Caco-2 (cell line): ENCODE measurements at regions not wholly inside any gene's neighbourhood (a gene's known extent, or its start where the extent isn't known, plus 50 kb on each side); places are given as distances from the start of the nearest gene placed in this dataset.
"Not testable (repeated sequence)": the region's sequence is repeated elsewhere in the genome, so short reads cannot be mapped to it uniquely, and the experiment has no call there.

Experiments
- BruUV-seq: library from RNA; stranded (reverse); fragments of 400-500 nt; replicated peaks from 2 replicates; lab custom pipeline; 2021; lab: Mats Ljungman, UMichigan
- CTCF ChIA-PET: fragments of 300-600 bp; sonication (Branson Sonifier 250); formaldehyde crosslinking; loops from one replicate; lab custom pipeline; 2022; ENCODE audit warnings: antibody characterized with exemption; lab: Charles Lee
- POLR2A ChIA-PET: fragments of 300-600 bp; sonication (Branson Sonifier 250); formaldehyde crosslinking; loops from one replicate; lab custom pipeline; 2022; ENCODE audit warnings: antibody characterized with exemption; lab: Charles Lee
- DNase-seq, 2 experiments: peaks; one replicate each; pipeline versions ENCODE4 v3.0.0 to v3.0.0-alpha.2; 2020 to 2022
- H3K27me3 ChIP-seq: replicated peaks from 2 replicates; pipeline ENCODE4 v1.6.0; 2011; ENCODE audit warnings: low read length; ENCODE audit not compliant: control insufficient read depth, insufficient read depth
- H3K36me3 ChIP-seq: 2 replicates; pipeline ENCODE4 v1.5.1; 2011; ENCODE audit warnings: low read length; ENCODE audit not compliant: control insufficient read depth, insufficient read depth
- H3K4me1 ChIP-seq: fragments of 250-450 bp; sonication (Bioruptor Pico); 2 replicates; pipeline ENCODE4 v1.5.1; 2020; ENCODE audit warnings: mild to moderate bottlenecking
- H3K4me3 ChIP-seq: 2 replicates; pipeline ENCODE4 v1.5.1; 2011; ENCODE audit warnings: low read depth, mild to moderate bottlenecking, control low read depth, low read length
- H3K9me3 ChIP-seq: fragments of 250-450 bp; sonication (Bioruptor Pico); 2 replicates; pipeline ENCODE4 v1.5.1; 2020; ENCODE audit warnings: mild to moderate bottlenecking, moderate library complexity
- H3K27ac Mint-ChIP-seq: one replicate; pipeline ENCODE4 v1.8.0; 2022; ENCODE audit warnings: mixed read lengths; ENCODE audit not compliant: unreplicated experiment
- H3K27me3 Mint-ChIP-seq: one replicate; pipeline ENCODE4 v1.8.0; 2022; ENCODE audit warnings: mixed read lengths; ENCODE audit not compliant: insufficient read depth, unreplicated experiment
- H3K36me3 Mint-ChIP-seq: one replicate; pipeline ENCODE4 v1.8.0; 2022; ENCODE audit warnings: mild to moderate bottlenecking, mixed read lengths; ENCODE audit not compliant: insufficient read depth, unreplicated experiment
- H3K4me1 Mint-ChIP-seq: one replicate; pipeline ENCODE4 v1.8.0; 2022; ENCODE audit warnings: low read depth, mixed read lengths; ENCODE audit not compliant: unreplicated experiment
- H3K4me3 Mint-ChIP-seq: one replicate; pipeline ENCODE4 v1.8.0; 2022; ENCODE audit warnings: mild to moderate bottlenecking, moderate library complexity, mixed read lengths; ENCODE audit not compliant: unreplicated experiment
- H3K9me3 Mint-ChIP-seq: one replicate; pipeline ENCODE4 v1.8.0; 2022; ENCODE audit warnings: mixed read lengths; ENCODE audit not compliant: unreplicated experiment
- CTCF ChIP-seq, 2 experiments: fragments of 200-600 bp in 1 of 2; IDR thresholded peaks; 1 replicate in 1 of 2; 2 replicates in 1 of 2; pipeline versions ENCODE4 v1.5.1 to v1.8.0; 2011 to 2022; ENCODE audit warnings: antibody characterized with exemption in 1 of 2, control low read depth in 1 of 2, inconsistent platforms in 1 of 2, low read depth in 1 of 2, low read length in 1 of 2, mild to moderate bottlenecking in 1 of 2, moderate library complexity in 1 of 2; ENCODE audit not compliant: insufficient read depth in 1 of 2, severe bottlenecking in 1 of 2, unreplicated experiment in 1 of 2
- intact Hi-C: fragments of 100-400 bp; cut with micrococcal nuclease; formaldehyde crosslinking; loops from one replicate; pipeline ENCODE4 v1.10.0; 2022; ENCODE audit not compliant: unreplicated experiment

- Mint-ChIP-seq H3K9me3 (no peaks in the 10 kb centered on the region), H3K4me3 (no peak overlapping the region), H3K27ac (no peak overlapping the region), H3K4me1 (no peaks in the 10 kb centered on the region), H3K36me3 (no peaks in the 10 kb centered on the region), H3K27me3 (no peaks in the 10 kb centered on the region)
- ChIA-PET CTCF (no interaction called here), POLR2A (no interaction called here)
- no peaks in the 10 kb centered on the region for H3K4me1 ChIP-seq
- no peaks in the 10 kb centered on the region for H3K27me3 ChIP-seq
- intact Hi-C loops, result no loop called here
- H3K4me3 ChIP-seq, result no peak overlapping the region
- no peaks in the 10 kb centered on the region for H3K9me3 ChIP-seq
- no peak for TF ChIP-seq CTCF (IDR thresholded peaks at IDR 0.05; ENCODE audit: insufficient read depth in 1 of 2, low read depth in 1 of 2, low read length in 1 of 2, severe bottlenecking in 1 of 2, unreplicated experiment in 1 of 2)
- no peak for DNase-seq
- H3K36me3 ChIP-seq, result no peaks in the 10 kb centered on the region
- no TSS peak for BruUV-seq
Measured at GRCh38 chr5:90251447-90251846, 158.1 kb downstream of the CETN3 start.

DNA sequence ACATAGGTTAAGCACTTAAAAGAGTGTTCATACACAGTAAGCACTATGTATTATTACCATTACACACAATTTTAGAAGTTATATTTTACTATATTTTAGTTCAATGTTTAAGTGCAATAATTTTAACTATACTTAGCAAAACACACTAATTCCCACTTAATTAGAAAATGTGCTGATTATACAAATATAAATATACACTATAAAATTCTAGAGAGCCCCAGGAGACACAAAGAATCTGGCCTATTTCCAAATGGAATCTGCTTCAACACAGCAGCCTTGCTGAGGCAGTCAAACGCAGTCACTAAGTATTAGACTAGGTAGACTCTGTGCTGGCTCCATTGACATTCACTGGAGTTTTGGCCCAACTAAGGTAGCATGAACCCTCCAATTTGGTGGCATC lies 160.9 kb downstream of the CETN3 start:
- H3K36me3 ChIP-seq, result no peaks in the 10 kb centered on the region
- no peaks in the 10 kb centered on the region for H3K27me3 Mint-ChIP-seq
- no peak overlapping the region for H3K4me3 ChIP-seq
- no peak overlapping the region for H3K4me3 Mint-ChIP-seq
- no peaks in the 10 kb centered on the region for H3K4me1 Mint-ChIP-seq
- no peaks in the 10 kb centered on the region for H3K36me3 Mint-ChIP-seq
- no TSS peak for BruUV-seq
- H3K9me3 ChIP-seq, result no peaks in the 10 kb centered on the region
- H3K27ac Mint-ChIP-seq, result no peak overlapping the region
- ChIA-PET POLR2A (no interaction called here), CTCF (no interaction called here)
- DNase-seq, result no peak
- H3K9me3 Mint-ChIP-seq, result no peaks in the 10 kb centered on the region
- TF ChIP-seq CTCF (IDR thresholded peaks at IDR 0.05; ENCODE audit: insufficient read depth in 1 of 2, low read depth in 1 of 2, low read length in 1 of 2, severe bottlenecking in 1 of 2, unreplicated experiment in 1 of 2), result no peak
- no peaks in the 10 kb centered on the region for H3K27me3 ChIP-seq
- intact Hi-C loops, result no loop called here
- no peaks in the 10 kb centered on the region for H3K4me1 ChIP-seq

- H3K36me3 ChIP-seq, H3K9me3 Mint-ChIP-seq, H3K27me3 Mint-ChIP-seq, H3K4me3 Mint-ChIP-seq, intact Hi-C loops, H3K36me3 Mint-ChIP-seq, DNase-seq, H3K27ac Mint-ChIP-seq, H3K9me3 ChIP-seq, POLR2A ChIA-PET, H3K27me3 ChIP-seq, H3K4me3 ChIP-seq, H3K4me1 Mint-ChIP-seq, CTCF ChIA-PET, BruUV-seq, H3K4me1 ChIP-seq: not testable (repeated sequence)
Measured at GRCh38 chr5:90243848-90244247, 165.7 kb downstream of the CETN3 start.

GRCh38 chr5:90233476-90233875 lies 176.1 kb downstream of the CETN3 start:
- Mint-ChIP-seq H3K36me3 (no peaks in the 10 kb centered on the region), H3K27me3 (no peaks in the 10 kb centered on the region), H3K4me1 (no peaks in the 10 kb centered on the region), H3K9me3 (no peaks in the 10 kb centered on the region), H3K27ac (no peak overlapping the region), H3K4me3 (no peak overlapping the region)
- no peak for DNase-seq
- no peaks in the 10 kb centered on the region for H3K36me3 ChIP-seq
- ChIA-PET POLR2A (no interaction called here), CTCF (no interaction called here)
- no peaks in the 10 kb centered on the region for H3K9me3 ChIP-seq
- BruUV-seq, result no TSS peak
- H3K4me1 ChIP-seq, result no peaks in the 10 kb centered on the region
- no peak for TF ChIP-seq CTCF (IDR thresholded peaks at IDR 0.05; ENCODE audit: insufficient read depth in 1 of 2, low read depth in 1 of 2, low read length in 1 of 2, severe bottlenecking in 1 of 2, unreplicated experiment in 1 of 2)
- no peaks in the 10 kb centered on the region for H3K27me3 ChIP-seq
- intact Hi-C loops, result no loop called here
- H3K4me3 ChIP-seq, result no peak overlapping the region
